HEK293 (cell line): ENCODE measurements at regions not wholly inside any gene's neighbourhood (a gene's known extent, or its start where the extent isn't known, plus 50 kb on each side); places are given as distances from the start of the nearest gene placed in this dataset.

Source experiments
- CTCF ChIA-PET: fragments of 350-600 bp; formaldehyde crosslinking; extraction: SDS; loops from one replicate; lab custom pipeline; 2021; ENCODE audit warnings: antibody characterized with exemption; lab: Yijun Ruan, JAX
- POLR2A ChIA-PET: fragments of 300-600 bp; formaldehyde crosslinking; extraction: SDS; loops from one replicate; lab custom pipeline; 2020; ENCODE audit warnings: antibody characterized with exemption, inconsistent platforms; lab: Yijun Ruan, JAX
- H3K27ac ChIP-seq: fragments of 200-500 bp; sonication (Bioruptor generic); 2 replicates; pipeline ENCODE4 v1.5.1; 2014; ENCODE audit warnings: low read depth, low read length, control low read depth, inconsistent platforms; ENCODE audit errors: extremely low read depth
- H3K36me3 ChIP-seq, 2 experiments: fragments of 200-500 bp in 1 of 2; sonication (Bioruptor generic) in 1 of 2; 1 replicate in 1 of 2; 2 replicates in 1 of 2; pipeline ENCODE4 v1.5.1; 2014 to 2017; ENCODE audit warnings: inconsistent platforms in 2 of 2, low read length in 2 of 2; ENCODE audit not compliant: control insufficient read depth in 2 of 2, insufficient read depth in 1 of 2
- H3K4me1 ChIP-seq: fragments of 200-500 bp; sonication (Bioruptor generic); 2 replicates; pipeline ENCODE4 v1.5.1; 2014; ENCODE audit warnings: mild to moderate bottlenecking, low read length, inconsistent platforms; ENCODE audit not compliant: control insufficient read depth, insufficient read depth
- H3K4me3 ChIP-seq: 2 replicates; pipeline ENCODE4 v1.5.1; 2011; ENCODE audit warnings: low read depth, mild to moderate bottlenecking, control low read depth, low read length, moderate library complexity
- H3K9me3 ChIP-seq: fragments of 200-500 bp; sonication (Bioruptor generic); 2 replicates; pipeline ENCODE4 v1.5.1; 2014; ENCODE audit warnings: low read depth, low read length, inconsistent platforms; ENCODE audit not compliant: control insufficient read depth, insufficient read depth
- MYNN ChIP-seq: fragments of 450-650 bp; formaldehyde crosslinking; IDR thresholded peaks from 2 replicates; pipeline ENCODE4 v1.5.1; 2016; ENCODE audit warnings: missing biosample characterization, missing genetic modification characterization, borderline replicate concordance
- TSHZ1 ChIP-seq: fragments of 450-650 bp; formaldehyde crosslinking; IDR thresholded peaks from 2 replicates; pipeline ENCODE4 v1.5.1; 2016; ENCODE audit warnings: missing biosample characterization, missing genetic modification characterization, borderline replicate concordance
- WT1 ChIP-seq: fragments of 450-650 bp; formaldehyde crosslinking; IDR thresholded peaks from 2 replicates; pipeline ENCODE4 v1.5.1; 2016; ENCODE audit warnings: missing biosample characterization, missing genetic modification characterization
- YY2 ChIP-seq: fragments of 450-650 bp; formaldehyde crosslinking; IDR thresholded peaks from 2 replicates; pipeline ENCODE4 v1.5.1; 2016; ENCODE audit warnings: missing biosample characterization, missing genetic modification characterization
- ZBTB17 ChIP-seq: fragments of 450-650 bp; formaldehyde crosslinking; IDR thresholded peaks from 2 replicates; pipeline ENCODE4 v1.5.1; 2016; ENCODE audit warnings: missing biosample characterization, missing genetic modification characterization
- ZBTB26 ChIP-seq: fragments of 450-650 bp; formaldehyde crosslinking; optimal IDR thresholded peaks from 2 replicates; pipeline ENCODE3; 2016; ENCODE audit warnings: missing biosample characterization, mild to moderate bottlenecking, missing genetic modification characterization
- ZBTB44 ChIP-seq: fragments of 450-650 bp; IDR thresholded peaks from 2 replicates; pipeline ENCODE4 v1.5.1; 2018; ENCODE audit warnings: missing biosample characterization, mild to moderate bottlenecking, missing genetic modification characterization
- ZEB2 ChIP-seq: fragments of 450-650 bp; formaldehyde crosslinking; IDR thresholded peaks from 2 replicates; pipeline ENCODE4 v1.5.1; 2016; ENCODE audit warnings: missing biosample characterization, missing genetic modification characterization
- ZNF114 ChIP-seq: fragments of 450-650 bp; formaldehyde crosslinking; IDR thresholded peaks from 2 replicates; pipeline ENCODE4 v1.5.0; 2017; ENCODE audit warnings: missing biosample characterization, missing genetic modification characterization
- ZNF138 ChIP-seq: fragments of 450-650 bp; formaldehyde crosslinking; IDR thresholded peaks from 2 replicates; pipeline ENCODE4 v1.5.1; 2016; ENCODE audit warnings: missing biosample characterization, missing genetic modification characterization, borderline replicate concordance
- ZNF2 ChIP-seq: fragments of 450-650 bp; formaldehyde crosslinking; IDR thresholded peaks from 2 replicates; pipeline ENCODE4 v1.5.1; 2016; ENCODE audit warnings: missing biosample characterization, missing genetic modification characterization
- ZNF248 ChIP-seq: fragments of 450-650 bp; formaldehyde crosslinking; IDR thresholded peaks from 2 replicates; pipeline ENCODE4 v1.5.1; 2017; ENCODE audit warnings: missing biosample characterization, missing genetic modification characterization
- ZNF292 ChIP-seq: fragments of 450-650 bp; formaldehyde crosslinking; IDR thresholded peaks from 2 replicates; pipeline ENCODE4 v1.5.1; 2016; ENCODE audit warnings: low read depth, missing biosample characterization, missing genetic modification characterization, borderline replicate concordance
- ZNF324 ChIP-seq: fragments of 450-650 bp; formaldehyde crosslinking; IDR thresholded peaks from 2 replicates; pipeline ENCODE4 v1.5.1; 2016; ENCODE audit warnings: missing biosample characterization, missing genetic modification characterization
- ZNF510 ChIP-seq: fragments of 450-650 bp; formaldehyde crosslinking; IDR thresholded peaks from 2 replicates; pipeline ENCODE4 v1.5.1; 2018; ENCODE audit warnings: mild to moderate bottlenecking, missing genetic modification characterization, missing biosample characterization; ENCODE audit not compliant: insufficient replicate concordance
- ZNF521 ChIP-seq: fragments of 450-650 bp; formaldehyde crosslinking; IDR thresholded peaks from 2 replicates; pipeline ENCODE4 v1.5.1; 2017; ENCODE audit warnings: missing biosample characterization, mild to moderate bottlenecking, missing genetic modification characterization
- ZNF549 ChIP-seq: fragments of 450-650 bp; IDR thresholded peaks from 2 replicates; pipeline ENCODE4 v1.5.1; 2018; ENCODE audit warnings: missing biosample characterization, missing genetic modification characterization, mild to moderate bottlenecking, inconsistent platforms, moderate library complexity
- ZNF585B ChIP-seq: fragments of 450-650 bp; formaldehyde crosslinking; IDR thresholded peaks from 2 replicates; pipeline ENCODE4 v1.5.1; 2016; ENCODE audit warnings: missing biosample characterization, missing genetic modification characterization
- ZNF623 ChIP-seq: fragments of 450-650 bp; formaldehyde crosslinking; IDR thresholded peaks from 2 replicates; pipeline ENCODE4 v1.5.1; 2016; ENCODE audit warnings: missing biosample characterization, missing genetic modification characterization
- ZNF701 ChIP-seq: fragments of 450-650 bp; formaldehyde crosslinking; IDR thresholded peaks from 2 replicates; pipeline ENCODE4 v1.5.1; 2016; ENCODE audit warnings: missing biosample characterization, missing genetic modification characterization
- ZNF747 ChIP-seq: fragments of 450-650 bp; formaldehyde crosslinking; IDR thresholded peaks from 2 replicates; pipeline ENCODE4 v1.5.1; 2016; ENCODE audit warnings: missing biosample characterization, missing genetic modification characterization
- ZSCAN18 ChIP-seq: fragments of 450-650 bp; formaldehyde crosslinking; IDR thresholded peaks from 2 replicates; pipeline ENCODE4 v1.5.1; 2016; ENCODE audit warnings: missing biosample characterization, missing genetic modification characterization

- TF ChIP-seq TSHZ1 (tag by site-specific recombination) = no peak
- no peak for TF ChIP-seq ZBTB44 (tag by site-specific recombination)
- TF ChIP-seq ZNF585B (tag by site-specific recombination) = no peak
- no peak for TF ChIP-seq MYNN
- no peak for TF ChIP-seq YY2 (tag by site-specific recombination)
Measured at GRCh38 chr15:61657461-61657860, 402.8 kb downstream of the VPS13C start (continued).

- H3K4me3 ChIP-seq = no peak overlapping the region
- no peak overlapping the region for H3K27ac ChIP-seq
- H3K9me3 ChIP-seq = no peaks in the 10 kb centered on the region
- no peaks in the 10 kb centered on the region for H3K4me1 ChIP-seq
- H3K36me3 ChIP-seq = no peaks in the 10 kb centered on the region
- POLR2A ChIA-PET = no interaction called here
- CTCF ChIA-PET = no interaction called here
- TF ChIP-seq ZNF138 (no peak), ZSCAN18 (tag by site-specific recombination) (no peak), ZNF114 (no peak), ZNF324 (tag by site-specific recombination) (no peak), ZNF510 (tag by site-specific recombination) (no peak), ZNF248 (tag by site-specific recombination) (no peak), ZEB2 (no peak), ZBTB17 (tag by site-specific recombination) (no peak), ZBTB26 (tag by site-specific recombination) (no peak), WT1 (no peak), ZNF701 (tag by site-specific recombination) (no peak), ZNF623 (tag by site-specific recombination) (no peak), ZNF747 (tag by site-specific recombination) (no peak), ZNF2 (tag by site-specific recombination) (no peak), ZNF549 (no peak), ZNF521 (tag by site-specific recombination) (no peak), ZNF292 (tag by site-specific recombination) (no peak)
Measured at GRCh38 chr15:61656391-61656790, 403.9 kb downstream of the VPS13C start.
